Endodermal cell (in vitro differentiated cells): ENCODE measurements at regions not wholly inside any gene's neighbourhood (a gene's known extent, or its start where the extent isn't known, plus 50 kb on each side); places are given as distances from the start of the nearest gene placed in this dataset.

Experiments
- DNase-seq: peaks from one replicate; pipeline ENCODE4 v3.0.0-alpha.2; 2017
- H3K27ac ChIP-seq: 2 replicates; pipeline ENCODE4 v1.5.1; 2013; ENCODE audit warnings: mild to moderate bottlenecking, low read depth, low read length, moderate library complexity
- H3K27me3 ChIP-seq: 2 replicates; pipeline ENCODE4 v1.6.1; 2013; ENCODE audit warnings: mild to moderate bottlenecking, low read length, moderate library complexity; ENCODE audit not compliant: insufficient read depth, control insufficient read depth, poor library complexity, severe bottlenecking
- H3K36me3 ChIP-seq: 2 replicates; pipeline ENCODE4 v1.7.0; 2013; ENCODE audit warnings: mild to moderate bottlenecking, low read length, moderate library complexity; ENCODE audit not compliant: control insufficient read depth, insufficient read depth
- H3K4me1 ChIP-seq: one replicate; pipeline ENCODE4 v1.7.0; 2013; ENCODE audit warnings: low read length; ENCODE audit not compliant: control insufficient read depth, insufficient read depth
- H3K4me3 ChIP-seq: 2 replicates; pipeline ENCODE4 v1.5.1; 2013; ENCODE audit warnings: mild to moderate bottlenecking, low read length, moderate library complexity
- H3K9ac ChIP-seq: 2 replicates; pipeline ENCODE4 v1.6.1; 2013; ENCODE audit warnings: mild to moderate bottlenecking, low read length, moderate library complexity; ENCODE audit not compliant: poor library complexity, severe bottlenecking; ENCODE audit errors: extremely low read depth
- H3K9me3 ChIP-seq: 2 replicates; pipeline ENCODE4 v1.6.1; 2013; ENCODE audit warnings: mild to moderate bottlenecking, low read length, moderate library complexity; ENCODE audit not compliant: control insufficient read depth
- H3K27ac Mint-ChIP-seq: 2 replicates; pipeline ENCODE4 v1.8.0; 2020; ENCODE audit warnings: mixed read lengths
- H3K27me3 Mint-ChIP-seq: 2 replicates; pipeline ENCODE4 v1.8.0; 2021; ENCODE audit warnings: mild to moderate bottlenecking, mixed read lengths; ENCODE audit not compliant: insufficient read depth
- H3K36me3 Mint-ChIP-seq: 2 replicates; pipeline ENCODE4 v1.8.0; 2020; ENCODE audit warnings: low read depth, mixed read lengths
- H3K4me1 Mint-ChIP-seq: 2 replicates; pipeline ENCODE4 v1.8.0; 2020; ENCODE audit warnings: mixed read lengths
- H3K4me3 Mint-ChIP-seq: 2 replicates; pipeline ENCODE4 v1.8.0; 2020; ENCODE audit warnings: mild to moderate bottlenecking, moderate library complexity, mixed read lengths
- H3K9me3 Mint-ChIP-seq: 2 replicates; pipeline ENCODE4 v1.8.0; 2020; ENCODE audit warnings: mild to moderate bottlenecking, mixed read lengths
- CTCF ChIP-seq: fragments of 200-600 bp; sonication (generic); conservative IDR thresholded peaks from 2 replicates; pipeline ENCODE4 v1.5.0; 2021; ENCODE audit warnings: antibody characterized with exemption, mild to moderate bottlenecking
- WGBS, 2 experiments: methylation state at CpG; one replicate each; pipeline versions ENCODE4 v1.1.5 to v1.1.7; 2013; ENCODE audit warnings: missing lambda C conversion rate in 2 of 2, mixed read lengths in 1 of 2; ENCODE audit not compliant: insufficient coverage in 1 of 2, insufficient read length in 1 of 2; 5-methylcytosine and 5-hydroxymethylcytosine counted together

- peaks cover 15% of the 10 kb centered on the region for H3K9me3 ChIP-seq
- H3K27me3 ChIP-seq: no peaks in the 10 kb centered on the region
- no peak overlapping the region for H3K4me3 Mint-ChIP-seq
- no peak overlapping the region for H3K27ac ChIP-seq
- H3K4me3 ChIP-seq: no peak overlapping the region
- TF ChIP-seq CTCF: no peak
- DNase-seq: no peak
- H3K4me1 ChIP-seq: peaks cover 11% of the 10 kb centered on the region
- no peaks in the 10 kb centered on the region for H3K9me3 Mint-ChIP-seq
- H3K36me3 Mint-ChIP-seq: peaks cover 14% of the 10 kb centered on the region
- no peak overlapping the region for H3K9ac ChIP-seq
- no peaks in the 10 kb centered on the region for H3K36me3 ChIP-seq
- H3K27ac Mint-ChIP-seq: no peak overlapping the region
- H3K27me3 Mint-ChIP-seq: no peaks in the 10 kb centered on the region
- peaks cover 13% of the 10 kb centered on the region for H3K4me1 Mint-ChIP-seq
- WGBS, 2 experiments: 81 to 83% methylated on average over 3 to 5 of the region's 5 CpGs
Observed at GRCh38 chr4:56286763-56287162, 100.5 kb downstream of the AASDH start.

DNA sequence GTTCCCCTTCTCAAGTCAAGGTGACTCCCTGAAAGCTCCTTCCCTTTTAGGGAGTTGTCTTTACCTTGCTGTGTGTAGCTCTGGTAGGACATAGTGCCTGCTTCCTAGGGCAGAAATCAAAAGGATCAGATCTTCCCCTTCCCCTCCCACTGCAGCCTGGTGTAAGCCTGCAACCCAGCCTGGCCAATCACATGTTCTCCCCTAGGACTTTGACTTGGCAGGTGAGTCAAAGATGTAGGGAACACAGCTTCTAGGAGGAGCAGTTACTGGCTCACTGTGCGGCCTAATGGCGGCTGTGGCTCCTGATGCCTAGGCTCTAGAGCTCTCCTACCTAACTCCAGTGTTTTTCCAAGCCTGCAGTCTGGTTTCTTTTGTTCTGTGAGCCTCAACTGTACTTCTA, 103.9 kb downstream of the AASDH start:
- peaks cover 4% of the 10 kb centered on the region for H3K9me3 Mint-ChIP-seq
- no peaks in the 10 kb centered on the region for H3K27me3 ChIP-seq
- no peaks in the 10 kb centered on the region for H3K27me3 Mint-ChIP-seq
- no peaks in the 10 kb centered on the region for H3K36me3 ChIP-seq
- TF ChIP-seq CTCF: no peak
- no peak for DNase-seq
- H3K9me3 ChIP-seq: peaks cover 13% of the 10 kb centered on the region
- WGBS, 2 experiments: 92% methylated on average over 2 of the region's 2 CpGs; no CpG with 5 or more reads in 1 of the 2 experiments
- no peak overlapping the region for H3K27ac Mint-ChIP-seq
- peaks cover 13% of the 10 kb centered on the region for H3K4me1 Mint-ChIP-seq
- peaks cover 11% of the 10 kb centered on the region for H3K4me1 ChIP-seq
- no peak overlapping the region for H3K4me3 ChIP-seq
- H3K9ac ChIP-seq: no peak overlapping the region
- H3K36me3 Mint-ChIP-seq: peaks cover 18% of the 10 kb centered on the region
- H3K27ac ChIP-seq: no peak overlapping the region
- H3K4me3 Mint-ChIP-seq: no peak overlapping the region

- 88 to 96% methylated on average over 1 to 2 of the region's 2 CpGs for WGBS, 2 experiments
- Mint-ChIP-seq H3K9me3 (peaks cover 4% of the 10 kb centered on the region), H3K4me3 (no peak overlapping the region), H3K27me3 (no peaks in the 10 kb centered on the region), H3K27ac (peak overlapping the region; percentile 6), H3K36me3 (peaks cover 22% of the 10 kb centered on the region), H3K4me1 (peaks cover 13% of the 10 kb centered on the region)
- DNase-seq: no peak
- Histone ChIP-seq H3K4me3 (no peak overlapping the region), H3K36me3 (no peaks in the 10 kb centered on the region), H3K9ac (no peak overlapping the region), H3K4me1 (peaks cover 11% of the 10 kb centered on the region), H3K9me3 (peaks cover 13% of the 10 kb centered on the region), H3K27ac (no peak overlapping the region), H3K27me3 (no peaks in the 10 kb centered on the region)
- no peak for TF ChIP-seq CTCF
Observed at GRCh38 chr4:56282004-56282403, 105.3 kb downstream of the AASDH start.
